CD4-positive, alpha-beta memory T cell (primary cell): ENCODE measurements at regions not wholly inside any gene's neighbourhood (a gene's known extent, or its start where the extent isn't known, plus 50 kb on each side); places are given as distances from the start of the nearest gene placed in this dataset.
"Not testable (repeated sequence)": the region's sequence is repeated elsewhere in the genome, so short reads cannot be mapped to it uniquely, and the experiment has no call there.

Experiments used
- CTCF ChIA-PET: fragments of 350-600 bp; sonication (Branson Sonifier 250); formaldehyde crosslinking; loops from one replicate; lab custom pipeline; 2021; ENCODE audit warnings: inconsistent platforms; ENCODE audit not compliant: partially characterized antibody; lab: Charles Lee
- POLR2A ChIA-PET: fragments of 350-600 bp; sonication (Branson Sonifier 250); formaldehyde crosslinking; loops from one replicate; lab custom pipeline; 2021; ENCODE audit not compliant: partially characterized antibody; lab: Charles Lee
- DNase-seq, 5 donors: peaks; one replicate each; pipeline versions ENCODE4 v3.0.0 to v3.0.0-alpha.2; 2020 to 2022; ENCODE audit warnings: mixed read lengths in 1 of 5
- H3K27ac ChIP-seq: one replicate; pipeline ENCODE4 v1.7.0; 2013; ENCODE audit warnings: low read depth, low read length
- H3K27me3 ChIP-seq: 2 replicates; pipeline ENCODE4 v1.7.0; 2013; ENCODE audit warnings: mild to moderate bottlenecking, low read length, moderate library complexity; ENCODE audit not compliant: insufficient read depth
- H3K36me3 ChIP-seq: 2 replicates; pipeline ENCODE4 v1.7.0; 2013; ENCODE audit warnings: mild to moderate bottlenecking, low read length, moderate library complexity; ENCODE audit not compliant: insufficient read depth
- H3K4me1 ChIP-seq: 2 replicates; pipeline ENCODE4 v1.7.0; 2013; ENCODE audit warnings: mild to moderate bottlenecking, low read length, moderate library complexity; ENCODE audit not compliant: insufficient read depth
- H3K4me3 ChIP-seq, 2 donors: one replicate each; pipeline ENCODE4 v1.7.0; 2013; ENCODE audit warnings: low read length in 2 of 2, mild to moderate bottlenecking in 1 of 2
- H3K9me3 ChIP-seq, 2 donors: one replicate each; pipeline ENCODE4 v1.7.0; 2013; ENCODE audit warnings: low read length in 2 of 2, control low read depth in 1 of 2; ENCODE audit not compliant: control insufficient read depth in 1 of 2
- H3K27ac Mint-ChIP-seq, 7 donors: one replicate each; pipeline ENCODE4 v1.8.0; 2020 to 2021; ENCODE audit warnings: mixed read lengths in 7 of 7, mild to moderate bottlenecking in 6 of 7, inconsistent platforms in 3 of 7, moderate library complexity in 3 of 7
- H3K27me3 Mint-ChIP-seq, 2 donors: one replicate each; pipeline ENCODE4 v1.8.0; 2020 to 2021; ENCODE audit warnings: mixed read lengths in 2 of 2
- H3K36me3 Mint-ChIP-seq, 2 donors: one replicate each; pipeline ENCODE4 v1.8.0; 2020 to 2021; ENCODE audit warnings: mixed read lengths in 2 of 2, inconsistent platforms in 1 of 2, mild to moderate bottlenecking in 1 of 2
- H3K4me1 Mint-ChIP-seq, 4 donors: one replicate each; pipeline ENCODE4 v1.8.0; 2020 to 2021; ENCODE audit warnings: mixed read lengths in 4 of 4, mild to moderate bottlenecking in 1 of 4
- H3K4me3 Mint-ChIP-seq, 8 donors: one replicate each; pipeline ENCODE4 v1.8.0; 2020 to 2021; ENCODE audit warnings: mixed read lengths in 8 of 8, mild to moderate bottlenecking in 7 of 8, moderate library complexity in 6 of 8, inconsistent platforms in 3 of 8
- H3K9me3 Mint-ChIP-seq, 8 donors: one replicate each; pipeline ENCODE4 v1.8.0; 2020 to 2021; ENCODE audit warnings: mixed read lengths in 8 of 8, mild to moderate bottlenecking in 5 of 8, inconsistent platforms in 3 of 8, moderate library complexity in 1 of 8
- intact Hi-C: fragments of 100-400 bp; cut with micrococcal nuclease; formaldehyde crosslinking; loops from one replicate; pipeline ENCODE4 v1.15.1; 2023

DNA sequence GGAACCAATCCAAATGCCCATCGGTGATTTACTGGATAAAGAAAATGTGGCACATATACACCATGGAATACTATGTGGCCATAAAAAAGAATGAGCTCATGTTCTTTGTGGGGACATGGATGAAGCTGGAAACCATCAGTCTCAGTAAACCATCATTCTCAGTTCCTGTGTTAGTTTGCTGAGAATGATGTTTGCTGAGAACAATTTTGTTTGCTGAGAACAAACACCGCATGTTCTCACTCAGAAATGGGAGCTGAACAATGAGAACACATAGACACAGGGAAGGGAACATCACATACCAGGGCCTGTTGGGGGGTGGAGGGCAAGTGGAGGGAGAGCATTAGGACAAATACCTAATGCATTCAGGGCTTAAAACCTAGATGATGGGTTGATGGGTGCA lies 185.5 kb downstream of the ANXA1 start:
- H3K9me3 ChIP-seq, H3K4me1 ChIP-seq, H3K27me3 Mint-ChIP-seq, H3K27ac ChIP-seq, POLR2A ChIA-PET, H3K4me1 Mint-ChIP-seq, H3K9me3 Mint-ChIP-seq, H3K36me3 Mint-ChIP-seq, H3K27ac Mint-ChIP-seq, H3K4me3 Mint-ChIP-seq, DNase-seq, H3K4me3 ChIP-seq, H3K36me3 ChIP-seq, CTCF ChIA-PET, H3K27me3 ChIP-seq: not testable (repeated sequence)
- intact Hi-C loops, result loop anchor here (10.0 kb wide), 1 partner anchor 62 kb away; no protein-coding TSS in a partner anchor

GRCh38 chr9:73344060-73344459 lies 192.4 kb downstream of the ANXA1 start:
- H3K27me3 Mint-ChIP-seq, result no peaks in the 10 kb centered on the region
- CTCF ChIA-PET, result no interaction called here
- no peak overlapping the region for H3K4me3 Mint-ChIP-seq
- Histone ChIP-seq H3K36me3 (no peaks in the 10 kb centered on the region), H3K4me3 (no peak overlapping the region), H3K27me3 (no peaks in the 10 kb centered on the region), H3K4me1 (no peaks in the 10 kb centered on the region), H3K27ac (no peak overlapping the region), H3K9me3 (no peaks in the 10 kb centered on the region)
- H3K9me3 Mint-ChIP-seq, result peaks cover 0 to 4% (median 0%) of the 10 kb centered on the region in 8 donors
- H3K27ac Mint-ChIP-seq, result no peak overlapping the region
- intact Hi-C loops, result no loop called here
- DNase-seq, result no peak
- no peaks in the 10 kb centered on the region for H3K4me1 Mint-ChIP-seq
- POLR2A ChIA-PET, result no interaction called here
- no peaks in the 10 kb centered on the region for H3K36me3 Mint-ChIP-seq

- H3K27ac ChIP-seq, result no peak overlapping the region
- H3K4me3 ChIP-seq, result no peak overlapping the region
- intact Hi-C loops, result no loop called here
- Mint-ChIP-seq H3K9me3 (peaks cover 0 to 4% (median 0%) of the 10 kb centered on the region in 8 donors), H3K4me3 (no peak overlapping the region), H3K27me3 (no peaks in the 10 kb centered on the region), H3K27ac (no peak overlapping the region), H3K4me1 (no peaks in the 10 kb centered on the region), H3K36me3 (no peaks in the 10 kb centered on the region)
- H3K9me3 ChIP-seq, result no peaks in the 10 kb centered on the region
- H3K4me1 ChIP-seq, result no peaks in the 10 kb centered on the region
- DNase-seq, result no peak
- no peaks in the 10 kb centered on the region for H3K27me3 ChIP-seq
- H3K36me3 ChIP-seq, result no peaks in the 10 kb centered on the region
- CTCF ChIA-PET, result no interaction called here
- POLR2A ChIA-PET, result no interaction called here
Observed at GRCh38 chr9:73347123-73347522, 195.5 kb downstream of the ANXA1 start.

DNA sequence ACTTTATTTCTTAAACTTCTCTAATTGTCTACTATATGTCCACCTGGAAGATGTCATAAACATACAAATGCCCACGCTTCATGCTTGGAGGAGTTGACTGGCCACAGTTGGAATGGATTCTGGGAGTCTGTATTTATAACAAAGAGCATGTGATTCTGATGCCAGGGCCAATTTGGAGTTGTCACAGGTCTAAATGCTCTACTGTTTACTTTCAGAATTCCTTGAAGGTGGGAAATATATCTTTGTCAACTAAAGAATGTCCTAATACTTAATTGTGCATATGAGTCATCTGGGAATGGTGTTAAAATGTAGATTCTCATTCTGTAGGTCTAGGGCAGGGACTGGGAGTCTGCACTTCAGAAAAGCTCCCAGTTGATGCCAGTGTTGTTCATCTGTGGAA lies 196.1 kb downstream of the ANXA1 start:
- POLR2A ChIA-PET, result no interaction called here
- no peaks in the 10 kb centered on the region for H3K4me1 Mint-ChIP-seq
- intact Hi-C loops, result no loop called here
- peaks cover 0 to 4% (median 0%) of the 10 kb centered on the region in 8 donors for H3K9me3 Mint-ChIP-seq
- H3K27me3 Mint-ChIP-seq, result no peaks in the 10 kb centered on the region
- Histone ChIP-seq H3K4me1 (no peaks in the 10 kb centered on the region), H3K9me3 (no peaks in the 10 kb centered on the region), H3K27me3 (no peaks in the 10 kb centered on the region), H3K27ac (no peak overlapping the region), H3K4me3 (no peak overlapping the region), H3K36me3 (no peaks in the 10 kb centered on the region)
- no peak for DNase-seq
- CTCF ChIA-PET, result no interaction called here
- no peak overlapping the region for H3K4me3 Mint-ChIP-seq
- H3K36me3 Mint-ChIP-seq, result no peaks in the 10 kb centered on the region
- no peak overlapping the region for H3K27ac Mint-ChIP-seq

DNA sequence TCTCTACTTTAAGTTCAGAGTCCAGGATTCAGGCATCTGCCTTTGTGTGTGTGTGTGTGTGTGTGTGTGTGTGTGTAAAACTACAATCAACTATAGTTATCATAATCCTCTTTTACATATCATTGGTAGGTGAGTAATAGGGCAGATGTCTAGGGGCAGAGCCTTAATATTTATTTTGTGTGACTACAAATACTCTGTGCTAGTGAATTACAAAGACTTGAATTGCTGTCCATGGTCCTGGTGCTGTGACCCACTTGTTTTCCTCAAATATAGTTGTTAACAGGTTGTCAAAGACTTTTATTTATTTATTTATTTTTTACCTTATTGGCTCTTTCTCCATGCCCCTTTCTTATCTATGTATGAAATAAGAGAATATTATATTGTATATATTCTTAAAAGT lies 196.8 kb downstream of the ANXA1 start:
- H3K4me1 ChIP-seq, result no peaks in the 10 kb centered on the region
- Mint-ChIP-seq H3K27me3 (no peaks in the 10 kb centered on the region), H3K36me3 (no peaks in the 10 kb centered on the region), H3K27ac (no peak overlapping the region), H3K9me3 (peaks cover 0 to 4% (median 0%) of the 10 kb centered on the region in 8 donors), H3K4me1 (no peaks in the 10 kb centered on the region), H3K4me3 (no peak overlapping the region)
- no peak for DNase-seq
- H3K36me3 ChIP-seq, result no peaks in the 10 kb centered on the region
- H3K27ac ChIP-seq, result no peak overlapping the region
- H3K9me3 ChIP-seq, result no peaks in the 10 kb centered on the region
- no peak overlapping the region for H3K4me3 ChIP-seq
- POLR2A ChIA-PET, result no interaction called here
- no peaks in the 10 kb centered on the region for H3K27me3 ChIP-seq
- intact Hi-C loops, result no loop called here
- CTCF ChIA-PET, result no interaction called here

DNA sequence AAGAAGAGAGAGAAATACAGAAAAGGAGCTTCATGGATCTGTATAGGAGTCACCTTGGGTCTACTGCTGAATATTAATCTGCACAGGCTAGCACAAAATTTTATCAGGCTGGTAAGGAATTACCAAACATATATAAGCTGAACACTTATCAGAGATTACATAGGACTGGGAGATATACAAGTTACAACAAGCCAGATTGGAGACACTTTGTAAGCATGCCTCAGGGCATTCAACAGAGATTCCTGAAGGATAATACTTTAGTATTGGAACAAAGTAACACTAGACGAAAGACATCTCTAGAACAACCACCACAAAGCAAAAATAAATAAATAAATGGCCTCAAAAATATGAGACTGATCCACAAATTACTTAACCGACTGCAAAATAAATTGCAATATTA lies 197.8 kb downstream of the ANXA1 start:
- Histone ChIP-seq H3K4me3 (no peak overlapping the region), H3K36me3 (no peaks in the 10 kb centered on the region), H3K4me1 (no peaks in the 10 kb centered on the region), H3K27me3 (no peaks in the 10 kb centered on the region), H3K9me3 (no peaks in the 10 kb centered on the region), H3K27ac (no peak overlapping the region)
- POLR2A ChIA-PET, result no interaction called here
- no peaks in the 10 kb centered on the region for H3K36me3 Mint-ChIP-seq
- no peaks in the 10 kb centered on the region for H3K4me1 Mint-ChIP-seq
- CTCF ChIA-PET, result no interaction called here
- H3K4me3 Mint-ChIP-seq, result no peak overlapping the region
- intact Hi-C loops, result no loop called here
- H3K27ac Mint-ChIP-seq, result no peak overlapping the region
- no peak for DNase-seq
- peaks cover 0 to 4% (median 0%) of the 10 kb centered on the region in 8 donors for H3K9me3 Mint-ChIP-seq
- no peaks in the 10 kb centered on the region for H3K27me3 Mint-ChIP-seq

GRCh38 chr9:73357607-73358006 lies 205.9 kb downstream of the ANXA1 start:
- no peak for DNase-seq
- Mint-ChIP-seq H3K4me3 (no peak overlapping the region), H3K4me1 (no peaks in the 10 kb centered on the region), H3K27ac (no peak overlapping the region), H3K36me3 (no peaks in the 10 kb centered on the region), H3K9me3 (no peaks in the 10 kb centered on the region), H3K27me3 (no peaks in the 10 kb centered on the region)
- H3K27ac ChIP-seq, result no peak overlapping the region
- H3K9me3 ChIP-seq, result no peaks in the 10 kb centered on the region
- no peaks in the 10 kb centered on the region for H3K27me3 ChIP-seq
- CTCF ChIA-PET, result no interaction called here
- POLR2A ChIA-PET, result no interaction called here
- no peaks in the 10 kb centered on the region for H3K36me3 ChIP-seq
- no peak overlapping the region for H3K4me3 ChIP-seq
- intact Hi-C loops, result no loop called here
- H3K4me1 ChIP-seq, result no peaks in the 10 kb centered on the region

DNA sequence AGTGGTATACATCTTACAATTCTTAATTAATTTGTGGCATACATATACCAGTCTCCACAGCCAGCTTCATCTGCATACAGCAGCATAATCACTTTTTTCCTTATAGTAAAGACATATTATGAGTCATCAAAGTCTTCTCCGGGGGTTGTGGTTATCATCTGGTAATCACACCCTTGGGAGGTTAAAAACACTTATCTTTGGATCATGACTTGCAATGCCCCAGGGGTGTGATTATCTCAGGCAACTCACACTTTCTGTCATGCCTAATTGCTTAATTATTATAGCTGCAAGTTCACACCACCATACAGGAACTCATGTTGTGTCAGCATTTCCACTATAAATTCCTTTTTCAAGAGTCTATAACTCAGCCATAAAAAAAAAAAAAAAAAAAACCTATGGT lies 218.4 kb downstream of the ANXA1 start:
- no peaks in the 10 kb centered on the region for H3K4me1 ChIP-seq
- intact Hi-C loops, result no loop called here

More for the DNA sequence above, 218.4 kb downstream of the ANXA1 start:
- no peak overlapping the region for H3K4me3 ChIP-seq
- H3K27me3 Mint-ChIP-seq, result no peaks in the 10 kb centered on the region
- ChIA-PET POLR2A (no interaction called here), CTCF (no interaction called here)
- H3K9me3 ChIP-seq, result no peaks in the 10 kb centered on the region
- DNase-seq, result no peak
- no peak overlapping the region for H3K4me3 Mint-ChIP-seq
- H3K27ac Mint-ChIP-seq, result no peak overlapping the region
- H3K4me1 Mint-ChIP-seq, result no peaks in the 10 kb centered on the region
- H3K27ac ChIP-seq, result no peak overlapping the region
- no peaks in the 10 kb centered on the region for H3K36me3 ChIP-seq
- no peaks in the 10 kb centered on the region for H3K36me3 Mint-ChIP-seq
- no peaks in the 10 kb centered on the region for H3K9me3 Mint-ChIP-seq
- H3K27me3 ChIP-seq, result no peaks in the 10 kb centered on the region
